ENCODE measurements at regions not wholly inside any gene's neighbourhood (a gene's known extent, or its start where the extent isn't known, plus 50 kb on each side); places are given as distances from the start of the nearest gene placed in this dataset.

DNA sequence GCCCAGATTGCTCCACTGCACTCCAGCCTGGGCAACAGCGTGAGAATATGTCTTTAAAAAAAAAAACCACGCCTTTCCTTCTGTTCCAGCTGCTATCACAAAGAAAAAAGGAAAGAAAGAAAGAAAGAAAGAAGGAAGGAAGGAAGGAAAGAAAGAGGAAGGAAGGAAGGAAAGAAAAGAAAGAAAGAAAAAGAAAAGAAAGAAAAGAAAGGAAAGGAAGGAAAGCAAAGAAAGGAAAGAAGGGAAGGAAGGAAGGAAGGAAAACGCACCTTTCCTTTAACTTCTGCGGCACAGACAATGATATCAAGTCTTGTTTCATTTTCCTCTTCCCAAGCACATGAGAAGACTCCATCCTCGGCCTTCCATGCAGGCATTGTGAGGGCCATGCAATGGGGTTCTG, 107.4 kb upstream of the NOCT start:
- no peaks in the 10 kb centered on the region for H3F3A ChIP-seq (ENCODE audit: control insufficient read depth, insufficient read depth)
- no peak overlapping the region for H3K4me3 ChIP-seq (ENCODE audit: low read length)
- H3K36me3 ChIP-seq (ENCODE audit: control insufficient read depth, low read length) = no peaks in the 10 kb centered on the region
- no peaks in the 10 kb centered on the region for H3K9me3 ChIP-seq (ENCODE audit: control insufficient read depth, insufficient read depth, low read length)
- no peaks in the 10 kb centered on the region for H3K79me2 ChIP-seq (ENCODE audit: control insufficient read depth, low read length)
- no peaks in the 10 kb centered on the region for H4K20me1 ChIP-seq (ENCODE audit: control insufficient read depth, insufficient read depth, low read depth, low read length)
- no peaks in the 10 kb centered on the region for H3K9me2 ChIP-seq (replicated peaks; ENCODE audit: control insufficient read depth, low read length)
- H3K4me1 ChIP-seq (ENCODE audit: control insufficient read depth, low read length) = no peaks in the 10 kb centered on the region
- H3K27ac ChIP-seq (ENCODE audit: low read depth, low read length) = no peak overlapping the region
- no peak for TF ChIP-seq CTCF (IDR thresholded peaks at IDR 0.05; ENCODE audit: low read depth, low read length, poor library complexity, severe bottlenecking)
- TF ChIP-seq EZH2phosphoT487 (IDR thresholded peaks at IDR 0.05; ENCODE audit: borderline replicate concordance, low read length) = no peak
- H3K4me2 ChIP-seq (ENCODE audit: low read length) = no peak overlapping the region
- peaks cover 6% of the 10 kb centered on the region; the same call in 1 of the 2 replicates for H3K27me3 ChIP-seq (ENCODE audit: control insufficient read depth, low read length)

GRCh38 chr4:138907174-138907573, 108.4 kb upstream of the NOCT start:
- TF ChIP-seq CTCF (IDR thresholded peaks at IDR 0.05; ENCODE audit: low read depth, low read length, poor library complexity, severe bottlenecking) (no peak), EZH2phosphoT487 (IDR thresholded peaks at IDR 0.05; ENCODE audit: borderline replicate concordance, low read length) (no peak)
- no peak overlapping the region for H3K27ac ChIP-seq (ENCODE audit: low read depth, low read length)

GRCh38 chr4:138904793-138905192, 110.8 kb upstream of the NOCT start:
- no peaks in the 10 kb centered on the region for H3K9me2 ChIP-seq (replicated peaks; ENCODE audit: control insufficient read depth, low read length)
- H3K36me3 ChIP-seq (ENCODE audit: control insufficient read depth, low read length) = no peaks in the 10 kb centered on the region
- no peaks in the 10 kb centered on the region for H3K9me3 ChIP-seq (ENCODE audit: control insufficient read depth, insufficient read depth, low read length)
- H4K20me1 ChIP-seq (ENCODE audit: control insufficient read depth, insufficient read depth, low read depth, low read length) = no peaks in the 10 kb centered on the region
- no peak overlapping the region for H3K4me3 ChIP-seq (ENCODE audit: low read length)
- no peaks in the 10 kb centered on the region for H3K79me2 ChIP-seq (ENCODE audit: control insufficient read depth, low read length)
- H3K4me1 ChIP-seq (ENCODE audit: control insufficient read depth, low read length) = no peaks in the 10 kb centered on the region
- no peaks in the 10 kb centered on the region for H3F3A ChIP-seq (ENCODE audit: control insufficient read depth, insufficient read depth)
- H3K4me2 ChIP-seq (ENCODE audit: low read length) = no peak overlapping the region
- TF ChIP-seq CTCF (IDR thresholded peaks at IDR 0.05; ENCODE audit: low read depth, low read length, poor library complexity, severe bottlenecking) = no peak
- no peak for TF ChIP-seq EZH2phosphoT487 (IDR thresholded peaks at IDR 0.05; ENCODE audit: borderline replicate concordance, low read length)
- peaks cover 6% of the 10 kb centered on the region; the same call in 1 of the 2 replicates for H3K27me3 ChIP-seq (ENCODE audit: control insufficient read depth, low read length)
- H3K27ac ChIP-seq (ENCODE audit: low read depth, low read length) = no peak overlapping the region

More at GRCh38 chr4:138907174-138907573, 108.4 kb upstream of the NOCT start:
- Histone ChIP-seq H3K4me3 (ENCODE audit: low read length) (no peak overlapping the region), H3F3A (ENCODE audit: control insufficient read depth, insufficient read depth) (no peaks in the 10 kb centered on the region), H3K79me2 (ENCODE audit: control insufficient read depth, low read length) (no peaks in the 10 kb centered on the region), H3K4me1 (ENCODE audit: control insufficient read depth, low read length) (no peaks in the 10 kb centered on the region), H3K27me3 (ENCODE audit: control insufficient read depth, low read length) (peaks cover 6% of the 10 kb centered on the region; the same call in 1 of the 2 replicates), H3K9me2 (replicated peaks; ENCODE audit: control insufficient read depth, low read length) (no peaks in the 10 kb centered on the region), H3K36me3 (ENCODE audit: control insufficient read depth, low read length) (no peaks in the 10 kb centered on the region), H3K9me3 (ENCODE audit: control insufficient read depth, insufficient read depth, low read length) (no peaks in the 10 kb centered on the region), H3K4me2 (ENCODE audit: low read length) (no peak overlapping the region), H4K20me1 (ENCODE audit: control insufficient read depth, insufficient read depth, low read depth, low read length) (no peaks in the 10 kb centered on the region)

Measured in DOHH2 (cell line).